ENCODE measurements at regions not wholly inside any gene's neighbourhood (a gene's known extent, or its start where the extent isn't known, plus 50 kb on each side); places are given as distances from the start of the nearest gene placed in this dataset.

GRCh38 chr5:1934056-1934394 is 51.3 kb upstream of the IRX4 start:
- TF ChIP-seq CTCF (IDR thresholded peaks at IDR 0.05; ENCODE audit: insufficient read depth, low read length, poor library complexity, severe bottlenecking) (no peak), EZH2phosphoT487 (conservative IDR thresholded peaks at IDR 0.05; ENCODE audit: low read length) (no peak)
